SW 1271 (cell line): ENCODE measurements at regions not wholly inside any gene's neighbourhood (a gene's known extent, or its start where the extent isn't known, plus 50 kb on each side); places are given as distances from the start of the nearest gene placed in this dataset.
A peak's percentile ranks its signal among the peaks of the same experiment; 100 is the strongest.

ENCODE experiments used
- DNase-seq, 2 experiments: peaks; one replicate each; lab custom pipeline; 2025; lab: John Stamatoyannopoulos, UW

GRCh38 chr12:102596031-102596430, 115.7 kb upstream of the IGF1 start:
- no peak for DNase-seq

DNA sequence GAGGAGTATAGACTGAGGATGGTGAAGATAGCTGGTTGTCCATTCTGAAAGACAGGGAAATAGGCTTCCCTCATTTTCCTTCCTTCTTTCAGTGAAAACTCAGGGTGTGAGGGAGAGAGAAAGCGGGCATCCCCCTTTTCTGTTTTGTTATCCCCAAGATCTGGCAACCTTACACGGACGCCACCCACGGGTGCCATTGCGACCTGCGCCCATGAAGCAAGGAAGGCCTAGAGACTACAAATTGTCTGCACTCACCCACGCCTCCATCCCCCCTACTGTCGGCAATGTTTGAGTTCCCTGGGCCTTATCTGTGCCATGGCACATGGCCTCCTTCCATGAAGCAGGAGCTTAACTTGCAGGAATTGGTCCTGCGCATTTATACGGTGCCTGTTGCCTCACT, 115.0 kb upstream of the IGF1 start:
- no peak for DNase-seq

GRCh38 chr12:102593134-102593533, 112.8 kb upstream of the IGF1 start:
- no peak for DNase-seq

- no peak for DNase-seq
Observed at GRCh38 chr12:102592134-102592533, 111.8 kb upstream of the IGF1 start.

GRCh38 chr12:102573237-102573636, 92.9 kb upstream of the IGF1 start:
- DNase-seq, result no peak

DNA sequence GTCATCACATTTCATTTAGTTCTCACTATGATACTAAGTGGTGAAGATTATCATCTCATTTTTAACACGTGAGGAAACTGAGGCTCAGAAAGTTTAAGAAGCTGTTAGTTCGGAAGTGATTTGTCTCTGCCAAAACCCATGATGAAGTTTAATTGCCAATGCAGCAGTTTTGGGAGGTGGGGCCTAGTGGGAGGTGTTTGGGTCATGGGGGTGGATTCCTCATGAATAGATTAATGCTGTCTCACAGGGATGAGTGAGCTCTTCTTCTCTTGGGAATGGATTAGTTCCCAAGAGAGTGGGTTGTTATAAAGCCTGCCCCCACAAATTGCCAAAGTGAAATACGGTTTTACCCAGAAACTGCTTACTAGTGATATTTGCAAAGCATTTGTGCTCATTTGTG, 91.5 kb upstream of the IGF1 start:
- DNase-seq, result no peak

- DNase-seq, result no peak
Observed at GRCh38 chr12:102570256-102570655, 89.9 kb upstream of the IGF1 start.

DNA sequence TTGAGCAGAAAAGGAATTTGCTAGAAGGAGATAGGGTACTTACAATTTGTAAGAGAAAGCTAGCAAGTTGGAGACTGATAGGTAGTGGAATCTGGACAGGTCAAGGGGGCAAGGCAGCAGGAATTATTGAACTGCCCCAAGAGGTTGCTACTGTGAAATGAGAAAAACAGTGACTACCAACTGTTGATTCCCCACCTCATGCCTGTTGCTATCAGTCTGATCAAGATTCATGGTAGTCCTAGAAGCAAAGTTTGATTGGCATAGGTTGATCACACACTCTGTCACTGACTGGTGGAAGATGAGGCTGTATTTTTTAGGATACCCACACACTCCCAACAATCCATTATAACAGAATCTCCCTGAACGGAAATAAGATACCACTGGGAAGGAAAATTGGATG, 89.4 kb upstream of the IGF1 start:
- no peak for DNase-seq

DNA sequence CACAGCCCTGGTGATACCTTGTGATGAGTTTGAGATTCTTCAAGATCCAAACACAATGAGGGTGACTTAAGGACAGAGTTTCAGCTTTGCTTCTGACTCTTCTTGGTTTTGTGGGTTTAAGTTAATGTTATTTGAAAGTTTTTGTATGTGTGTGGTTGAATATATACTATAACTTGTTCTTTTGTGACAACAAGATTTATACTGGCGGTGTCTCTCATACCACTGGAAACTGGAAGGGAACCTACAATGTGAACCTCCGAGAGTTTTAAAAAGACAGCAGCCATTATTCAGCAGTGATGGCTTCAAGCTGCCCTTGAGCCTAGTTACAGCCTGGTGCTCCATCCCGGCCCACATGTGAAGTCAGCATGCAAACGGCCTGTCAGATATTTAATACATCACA, 87.9 kb upstream of the IGF1 start:
- DNase-seq, result no peak

- peak; percentile 72 to 93 for DNase-seq
Observed at GRCh38 chr12:102567031-102567985, 86.9 kb upstream of the IGF1 start.

DNA sequence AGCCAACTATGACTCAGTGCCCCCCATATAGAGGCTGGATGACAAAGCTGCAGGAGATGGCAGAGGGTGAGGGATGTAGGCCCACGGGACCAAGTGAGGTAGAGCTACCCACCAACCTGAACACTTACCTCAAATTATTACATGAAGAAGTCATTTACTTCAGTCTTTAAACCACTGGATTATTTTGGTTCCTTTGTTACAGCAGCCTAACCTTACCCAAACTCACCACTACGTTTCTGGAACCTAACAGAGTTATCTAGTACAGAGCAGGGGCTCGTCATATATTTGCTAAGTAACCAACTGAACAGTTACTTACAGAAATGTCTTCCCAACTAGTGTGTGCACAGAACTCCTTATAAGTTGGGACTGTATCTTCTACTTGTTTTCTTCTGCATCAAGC, 85.2 kb upstream of the IGF1 start:
- no peak for DNase-seq

GRCh38 chr12:102564026-102564425, 83.7 kb upstream of the IGF1 start:
- no peak for DNase-seq

GRCh38 chr12:102562836-102563425, 82.6 kb upstream of the IGF1 start:
- no peak for DNase-seq

- no peak for DNase-seq
Observed at GRCh38 chr12:102551186-102551585, 70.8 kb upstream of the IGF1 start.

GRCh38 chr12:102549691-102550090, 69.3 kb upstream of the IGF1 start:
- no peak for DNase-seq

DNA sequence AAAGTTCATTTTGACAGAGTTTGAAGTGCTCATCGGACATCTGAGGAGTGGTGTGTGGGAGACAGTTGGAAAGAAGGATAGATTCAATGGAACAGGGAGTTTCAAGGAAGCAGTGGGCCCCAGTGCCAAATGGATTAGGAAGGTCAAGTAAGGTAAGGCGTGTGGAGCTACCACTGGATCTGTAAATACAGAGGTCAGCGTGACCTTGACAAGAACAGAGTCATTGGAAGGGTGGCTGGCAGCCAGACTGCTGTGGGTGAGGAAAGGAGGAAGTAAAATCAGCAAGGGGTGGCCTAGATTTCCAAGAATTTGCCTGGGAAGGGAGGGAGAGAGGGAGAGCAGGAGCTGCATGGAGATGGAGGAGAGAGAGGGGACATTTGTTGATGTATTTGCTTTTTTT, 68.2 kb upstream of the IGF1 start:
- DNase-seq, result no peak

DNA sequence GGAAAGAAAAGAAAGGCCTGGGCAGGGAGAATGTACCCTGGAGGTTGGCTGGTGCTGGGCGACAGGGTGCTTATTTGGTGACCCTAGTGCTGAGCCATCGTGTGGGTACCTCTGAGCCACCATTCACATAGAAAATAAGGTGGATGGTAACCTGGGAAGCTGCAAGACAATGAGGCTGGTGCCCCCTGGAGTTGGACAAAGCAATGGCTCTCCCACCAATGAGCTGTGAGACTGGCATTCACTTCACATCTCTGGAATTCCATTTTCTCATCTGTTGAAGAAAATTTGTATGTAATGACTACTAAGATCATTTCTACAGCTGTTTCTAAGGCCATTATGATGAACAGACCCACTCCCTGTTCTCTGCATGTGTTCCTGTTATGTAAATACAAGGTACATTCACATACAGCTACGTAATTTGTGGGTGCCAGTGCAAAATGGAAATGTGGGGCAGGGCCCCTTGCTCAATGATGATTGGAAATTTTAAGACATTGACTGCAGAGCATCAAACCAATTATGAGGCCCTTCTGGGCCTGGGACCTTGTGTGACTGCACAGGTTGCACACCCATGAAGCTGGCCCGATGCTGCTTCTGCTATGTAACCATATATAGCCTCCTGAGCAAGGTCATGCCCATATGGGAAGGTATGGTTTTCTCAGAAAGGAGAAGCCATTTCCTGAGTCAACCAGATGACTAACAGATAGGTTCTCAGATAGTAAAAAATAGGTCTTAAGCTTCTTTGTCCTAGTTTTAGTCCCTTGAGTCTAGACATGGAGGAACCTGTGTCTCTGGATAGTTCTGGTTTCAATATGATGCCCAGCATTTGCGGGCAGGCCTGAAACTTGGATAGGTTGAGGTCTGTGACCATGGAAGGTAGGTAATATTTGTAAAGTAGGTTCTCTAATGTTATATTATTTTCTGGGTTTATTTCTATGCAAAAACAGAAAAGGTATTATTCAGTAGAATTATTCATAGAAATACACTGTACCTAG, 63.4 kb upstream of the IGF1 start:
- peak in 1 of 2 experiments; percentile 16 for DNase-seq

GRCh38 chr12:102542816-102543440, 62.6 kb upstream of the IGF1 start:
- DNase-seq, result no peak

DNA sequence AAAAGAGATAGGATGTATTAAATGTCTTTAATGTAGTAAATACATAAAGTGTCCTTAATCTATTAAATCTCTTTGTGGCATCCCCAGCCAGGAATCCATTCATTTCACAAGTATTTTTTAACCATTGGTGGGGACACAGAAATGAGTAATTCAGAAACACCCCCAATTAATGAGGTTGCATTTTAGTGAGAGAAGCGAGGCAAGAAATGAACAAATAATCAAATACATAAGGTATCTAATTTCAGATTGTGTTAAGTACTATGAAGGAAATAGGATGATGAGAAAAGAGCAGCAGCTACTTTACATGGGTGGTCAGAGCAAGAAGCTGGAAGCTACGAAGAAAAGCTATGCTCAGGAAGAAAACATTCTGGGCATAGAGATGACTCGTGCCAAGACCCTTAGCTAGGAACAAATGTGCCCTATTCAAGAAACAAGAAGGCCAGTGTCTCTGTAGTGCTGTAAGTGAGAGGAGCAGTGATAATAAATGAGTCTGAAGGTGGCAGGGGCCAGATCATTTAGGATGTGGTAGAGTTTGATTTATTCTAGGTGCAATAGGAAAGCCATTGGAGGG, 60.5 kb upstream of the IGF1 start:
- DNase-seq, result no peak

DNA sequence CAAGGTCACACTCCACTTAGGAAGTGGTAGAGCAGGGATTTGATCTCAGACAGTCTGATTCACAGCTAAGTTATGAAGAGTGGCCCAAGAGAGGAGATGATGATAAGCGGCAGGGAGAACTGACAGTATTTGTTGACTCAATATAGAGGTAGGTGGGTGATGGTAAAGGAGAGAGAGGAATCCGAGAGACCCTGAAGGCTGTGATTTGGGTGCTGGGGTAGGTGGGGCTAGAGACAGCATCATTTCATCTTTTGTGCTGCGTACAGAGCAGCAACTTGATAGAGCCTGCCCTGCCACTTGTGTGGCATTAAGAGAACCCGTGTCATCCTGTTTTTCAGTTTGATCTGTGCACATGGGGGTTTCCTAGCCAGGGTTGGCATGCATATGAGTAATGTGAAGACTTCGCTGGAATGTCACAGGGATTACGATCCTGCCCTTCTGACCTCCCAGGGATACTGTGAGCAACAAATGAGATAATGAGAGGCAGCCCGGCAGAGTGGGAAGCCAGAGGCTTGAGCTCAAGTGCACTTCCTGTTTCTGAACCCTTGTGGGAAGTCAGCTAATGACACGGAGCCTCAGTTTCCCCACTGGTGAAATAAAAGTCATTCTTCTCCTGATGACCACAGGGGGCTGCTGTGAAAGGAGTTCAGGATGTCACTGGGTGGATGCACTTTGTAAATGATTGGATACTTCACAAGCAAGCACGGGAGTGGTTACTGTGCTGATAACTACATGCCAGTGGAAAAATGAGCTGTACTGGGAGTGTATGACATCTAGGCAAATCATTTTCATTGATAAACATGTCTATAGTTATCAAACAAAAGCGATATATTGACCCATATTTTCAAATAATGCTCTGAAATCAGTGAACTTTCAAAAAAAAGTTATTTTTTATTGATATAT, 59.5 kb upstream of the IGF1 start:
- peak; percentile 85 to 98 for DNase-seq
